Mucosa of descending colon (tissue), 3 donors: ENCODE measurements at regions not wholly inside any gene's neighbourhood (a gene's known extent, or its start where the extent isn't known, plus 50 kb on each side); places are given as distances from the start of the nearest gene placed in this dataset.
A peak's percentile ranks its signal among the peaks of the same experiment; 100 is the strongest.

ENCODE experiments used
- ATAC-seq: fragments of 200-7000 bp; cut with Tn5 transposase; one replicate; pipeline ENCODE4 v1.9.1; 2020; ENCODE audit warnings: mild to moderate bottlenecking, moderate library complexity
- DNase-seq, 3 donors: peaks; one replicate each; pipeline ENCODE4 v3.0.0-alpha.2; 2020
- H3K36me3 ChIP-seq: fragments of 200-600 bp; one replicate; pipeline ENCODE4 v1.8.0; 2021; ENCODE audit warnings: low read depth, mild to moderate bottlenecking
- H3K4me1 ChIP-seq: fragments of 200-600 bp; one replicate; pipeline ENCODE4 v1.8.0; 2021; ENCODE audit warnings: low read depth, mild to moderate bottlenecking
- H3K4me3 ChIP-seq: fragments of 200-600 bp; one replicate; pipeline ENCODE4 v1.8.0; 2021; ENCODE audit warnings: mild to moderate bottlenecking
- H3K9me3 ChIP-seq: fragments of 200-600 bp; one replicate; pipeline ENCODE4 v1.8.0; 2021; ENCODE audit warnings: mild to moderate bottlenecking
- intact Hi-C, 2 donors: fragments of 100-400 bp; cut with DNase I in 1 of 2; cut with micrococcal nuclease in 1 of 2; formaldehyde crosslinking; loops; one replicate each; pipeline versions ENCODE4 v1.11.0 to v1.11.1; 2022; cut with DNase I, micrococcal nuclease
- TF ChIP-seq, protein P1 (sequence below): fragments of 200-600 bp; IDR thresholded peaks from one replicate; pipeline ENCODE4 v1.8.0; 2022; ENCODE audit warnings: antibody characterized with exemption, mild to moderate bottlenecking
- donor health status: DM: no; HTN: no; CAD: no; lungs with moderate emphysema.
- donor health status: DM: no; HTN: no; CAD: no.
- donor health status: DM: no; HTN: yes; CAD: no.

DNA sequence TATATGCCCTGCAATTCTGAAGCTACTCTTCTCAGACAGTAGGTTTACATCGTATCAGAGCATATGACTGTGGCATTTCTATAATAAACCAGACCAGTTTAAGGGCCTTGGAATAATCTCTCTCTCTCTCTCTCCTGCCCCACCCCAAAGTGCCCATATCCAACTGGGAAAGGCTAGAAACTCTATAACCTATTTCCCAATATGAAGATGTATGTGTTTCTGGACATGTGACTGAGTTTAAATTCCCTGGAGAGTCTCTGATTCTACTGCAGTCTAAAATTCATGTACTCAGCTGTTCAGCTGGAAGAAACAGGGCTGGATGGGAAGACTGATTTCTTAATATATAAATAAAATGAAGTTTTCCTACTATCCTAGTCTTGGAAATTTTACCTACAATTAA, 91.9 kb upstream of the MBNL2 start:
- no peak overlapping the region for H3K4me3 ChIP-seq
- intact Hi-C loops, result no loop called here
- ATAC-seq (no peak), DNase-seq (no peak)
- no peaks in the 10 kb centered on the region for H3K9me3 ChIP-seq
- TF ChIP-seq, protein P1, sequence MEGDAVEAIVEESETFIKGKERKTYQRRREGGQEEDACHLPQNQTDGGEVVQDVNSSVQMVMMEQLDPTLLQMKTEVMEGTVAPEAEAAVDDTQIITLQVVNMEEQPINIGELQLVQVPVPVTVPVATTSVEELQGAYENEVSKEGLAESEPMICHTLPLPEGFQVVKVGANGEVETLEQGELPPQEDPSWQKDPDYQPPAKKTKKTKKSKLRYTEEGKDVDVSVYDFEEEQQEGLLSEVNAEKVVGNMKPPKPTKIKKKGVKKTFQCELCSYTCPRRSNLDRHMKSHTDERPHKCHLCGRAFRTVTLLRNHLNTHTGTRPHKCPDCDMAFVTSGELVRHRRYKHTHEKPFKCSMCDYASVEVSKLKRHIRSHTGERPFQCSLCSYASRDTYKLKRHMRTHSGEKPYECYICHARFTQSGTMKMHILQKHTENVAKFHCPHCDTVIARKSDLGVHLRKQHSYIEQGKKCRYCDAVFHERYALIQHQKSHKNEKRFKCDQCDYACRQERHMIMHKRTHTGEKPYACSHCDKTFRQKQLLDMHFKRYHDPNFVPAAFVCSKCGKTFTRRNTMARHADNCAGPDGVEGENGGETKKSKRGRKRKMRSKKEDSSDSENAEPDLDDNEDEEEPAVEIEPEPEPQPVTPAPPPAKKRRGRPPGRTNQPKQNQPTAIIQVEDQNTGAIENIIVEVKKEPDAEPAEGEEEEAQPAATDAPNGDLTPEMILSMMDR, result no peak
- peaks cover 3% of the 10 kb centered on the region for H3K4me1 ChIP-seq
- no peaks in the 10 kb centered on the region for H3K36me3 ChIP-seq

DNA sequence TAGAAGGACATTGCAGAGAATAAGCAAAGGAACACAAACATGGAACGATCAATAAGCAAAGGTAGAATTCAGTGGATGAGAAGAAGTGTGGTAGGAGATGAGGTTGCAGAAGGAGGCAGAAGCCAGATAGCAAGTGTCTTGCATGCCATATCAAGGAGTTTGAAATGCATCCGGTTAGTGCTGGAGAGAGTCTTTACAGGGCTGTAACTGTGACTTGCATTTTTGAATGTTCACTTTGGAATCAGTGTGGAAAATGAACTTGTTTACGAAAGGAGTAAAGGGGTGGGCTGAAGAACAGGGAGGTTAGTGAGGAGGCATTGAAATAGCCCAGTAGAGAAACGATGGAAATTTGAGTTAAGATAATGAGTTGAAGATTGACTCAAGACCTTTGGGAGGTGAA, 90.7 kb upstream of the MBNL2 start:
- Histone ChIP-seq H3K36me3 (no peaks in the 10 kb centered on the region), H3K9me3 (no peaks in the 10 kb centered on the region), H3K4me3 (no peak overlapping the region), H3K4me1 (no peaks in the 10 kb centered on the region)
- ATAC-seq (no peak), DNase-seq (no peak)
- TF ChIP-seq, protein P1, result no peak
- intact Hi-C loops, result no loop called here

DNA sequence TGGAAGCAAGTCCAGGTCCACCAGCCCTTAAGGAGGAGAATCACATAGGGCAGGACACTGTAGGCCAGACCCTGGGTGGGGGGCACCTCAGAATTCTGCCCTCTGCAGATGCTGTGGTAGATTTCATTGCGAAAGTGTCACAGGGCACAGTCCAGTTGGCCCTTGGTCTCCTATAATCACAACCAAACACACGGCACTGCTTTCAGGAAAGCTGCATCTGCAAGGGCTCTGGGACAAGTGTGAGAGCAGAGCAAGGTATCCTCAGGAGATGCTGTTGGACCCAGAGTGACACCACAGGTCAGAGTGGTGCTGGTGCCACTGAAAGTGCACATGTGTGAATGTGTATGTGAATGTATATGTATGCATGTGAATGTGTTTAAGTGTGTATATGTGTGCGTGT, 88.6 kb upstream of the MBNL2 start:
- ATAC-seq, result no peak
- TF ChIP-seq, protein P1, result no peak
- DNase-seq, result no peak
- intact Hi-C loops, result no loop called here
- Histone ChIP-seq H3K4me3 (no peak overlapping the region), H3K4me1 (no peaks in the 10 kb centered on the region), H3K36me3 (no peaks in the 10 kb centered on the region), H3K9me3 (no peaks in the 10 kb centered on the region)

DNA sequence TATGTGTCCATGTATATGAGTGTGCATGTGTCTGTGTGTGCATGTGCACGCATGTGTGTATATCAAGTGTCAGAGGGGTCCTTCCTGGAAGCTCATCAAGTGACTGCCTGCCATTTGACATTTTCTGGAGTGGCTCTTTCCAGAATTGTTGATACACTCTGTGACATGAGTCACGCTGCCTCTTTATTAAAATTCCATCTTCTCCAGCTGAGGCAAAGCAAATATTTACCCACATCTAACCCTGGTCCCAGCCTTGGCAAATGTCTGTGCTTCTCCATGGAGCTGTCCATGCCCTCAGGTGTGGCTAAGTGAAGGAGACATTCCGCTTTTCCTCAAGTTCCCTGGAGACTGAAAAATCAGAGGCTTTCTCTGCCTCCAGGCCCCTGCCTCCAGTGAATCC, 88.2 kb upstream of the MBNL2 start:
- no peak for DNase-seq
- ATAC-seq, result peak; percentile 74
- no peaks in the 10 kb centered on the region for H3K4me1 ChIP-seq
- intact Hi-C loops, result no loop called here
- no peak overlapping the region for H3K4me3 ChIP-seq
- H3K36me3 ChIP-seq, result no peaks in the 10 kb centered on the region
- H3K9me3 ChIP-seq, result no peaks in the 10 kb centered on the region
- TF ChIP-seq, protein P1, result no peak

DNA sequence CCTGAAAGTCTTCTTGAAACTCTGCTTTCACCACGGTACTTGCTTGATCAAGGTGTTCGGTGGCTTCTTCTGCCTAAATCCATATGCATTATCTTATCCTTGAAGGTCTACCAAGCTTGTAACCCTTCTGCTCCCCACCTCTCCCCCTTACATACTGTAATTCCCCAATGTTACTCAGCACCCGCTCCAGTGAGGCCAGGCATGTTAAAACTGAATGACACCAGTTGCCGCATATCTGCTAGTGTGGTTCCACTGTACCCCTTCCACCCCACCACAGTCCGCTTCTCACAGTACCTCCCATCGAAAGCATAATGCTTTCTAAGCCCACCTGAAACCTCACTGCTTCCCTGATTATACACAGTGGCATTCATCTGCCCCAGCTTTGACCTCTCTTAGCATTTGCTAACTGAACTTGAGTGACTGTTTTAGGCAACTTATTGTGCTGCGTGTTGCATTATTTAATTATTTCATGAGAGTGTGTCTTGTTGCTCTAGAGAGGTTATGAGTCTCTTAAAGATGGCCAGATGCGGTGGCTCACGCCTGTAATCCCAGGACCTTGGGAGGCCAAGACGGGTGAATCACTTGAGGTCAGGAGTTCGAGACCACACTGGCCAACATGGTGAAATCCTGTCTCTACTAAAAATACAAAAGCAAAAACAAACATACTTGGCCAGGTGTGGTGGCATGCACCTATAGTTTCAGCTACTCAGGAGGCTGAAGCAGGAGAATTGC, 87.6 kb upstream of the MBNL2 start:
- no peak overlapping the region for H3K4me3 ChIP-seq
- no peaks in the 10 kb centered on the region for H3K4me1 ChIP-seq
- no peak for ATAC-seq
- no peaks in the 10 kb centered on the region for H3K36me3 ChIP-seq
- DNase-seq, result no peak
- TF ChIP-seq, protein P1, result no peak
- intact Hi-C loops, result no loop called here
- H3K9me3 ChIP-seq, result no peaks in the 10 kb centered on the region

DNA sequence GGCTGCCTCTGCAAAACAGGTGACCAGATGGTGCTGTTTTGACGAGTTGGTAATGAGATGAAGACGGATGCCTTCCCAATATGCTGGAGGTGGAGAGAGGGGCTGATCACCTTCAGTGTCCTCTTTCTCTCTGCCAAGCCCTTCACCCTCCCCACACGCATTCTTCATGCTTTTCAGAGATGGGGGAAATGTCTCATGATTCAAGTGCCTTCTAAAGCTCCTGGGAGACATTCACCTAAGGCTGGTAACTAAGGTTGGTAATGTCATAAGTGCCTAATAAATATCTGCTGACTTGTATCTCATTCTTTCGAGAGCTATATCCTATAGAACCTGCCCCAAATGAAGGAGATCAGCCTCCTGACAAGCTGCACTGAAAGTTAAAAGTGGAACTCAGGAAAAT, 86.2 kb upstream of the MBNL2 start:
- H3K4me1 ChIP-seq, result peaks cover 6% of the 10 kb centered on the region
- H3K4me3 ChIP-seq, result no peak overlapping the region
- no peaks in the 10 kb centered on the region for H3K36me3 ChIP-seq
- no peaks in the 10 kb centered on the region for H3K9me3 ChIP-seq
- ATAC-seq, result no peak
- intact Hi-C loops, result no loop called here
- DNase-seq, result no peak
- TF ChIP-seq, protein P1, result no peak
